Liver (tissue), 8 donors: ENCODE measurements at regions not wholly inside any gene's neighbourhood (a gene's known extent, or its start where the extent isn't known, plus 50 kb on each side); places are given as distances from the start of the nearest gene placed in this dataset.

ENCODE experiments used
- DNase-seq: peaks from one replicate; pipeline ENCODE4 v3.0.0-alpha.2; 2017; ENCODE audit warnings: low spot score
- H3K27ac ChIP-seq, 2 donors: one replicate each; pipeline ENCODE4 v1.7.0; 2013; ENCODE audit warnings: inconsistent platforms in 2 of 2, low read length in 2 of 2, control low read depth in 1 of 2, low read depth in 1 of 2, mild to moderate bottlenecking in 1 of 2
- H3K27me3 ChIP-seq, 4 donors: one replicate each; pipeline versions ENCODE4 v1.6.1 to v1.7.0; 2013; ENCODE audit warnings: low read length in 3 of 4, inconsistent platforms in 1 of 4, mild to moderate bottlenecking in 1 of 4, moderate library complexity in 1 of 4; ENCODE audit not compliant: control insufficient read depth in 4 of 4, insufficient read depth in 4 of 4
- H3K36me3 ChIP-seq, 4 donors: one replicate each; pipeline versions ENCODE4 v1.6.1 to v1.7.0; 2013; ENCODE audit warnings: low read length in 3 of 4, mild to moderate bottlenecking in 3 of 4, low read depth in 1 of 4, moderate library complexity in 1 of 4; ENCODE audit not compliant: control insufficient read depth in 4 of 4, insufficient read depth in 3 of 4
- H3K4me1 ChIP-seq, 4 donors: one replicate each; pipeline versions ENCODE4 v1.6.1 to v1.7.0; 2013; ENCODE audit warnings: low read length in 3 of 4, mild to moderate bottlenecking in 3 of 4, moderate library complexity in 1 of 4; ENCODE audit not compliant: control insufficient read depth in 4 of 4, insufficient read depth in 4 of 4
- H3K4me3 ChIP-seq, 3 donors: one replicate each; pipeline versions ENCODE4 v1.6.1 to v1.7.0; 2013; ENCODE audit warnings: low read length in 3 of 3, control low read depth in 1 of 3, low read depth in 1 of 3, mild to moderate bottlenecking in 1 of 3
- H3K9ac ChIP-seq, 2 donors: one replicate each; pipeline ENCODE4 v1.7.0; 2013; ENCODE audit warnings: low read length in 2 of 2, mild to moderate bottlenecking in 2 of 2, moderate library complexity in 2 of 2, control low read depth in 1 of 2, low read depth in 1 of 2
- H3K9me3 ChIP-seq, 4 donors: one replicate each; pipeline versions ENCODE4 v1.6.1 to v1.7.0; 2013; ENCODE audit warnings: low read length in 3 of 4; ENCODE audit not compliant: control insufficient read depth in 4 of 4
- ATF3 ChIP-seq: IDR thresholded peaks from 2 replicates; pipeline ENCODE4 v1.6.1; 2016; ENCODE audit warnings: antibody characterized with exemption
- CTCF ChIP-seq: fragments of 150-350 bp; IDR thresholded peaks from 2 replicates; pipeline ENCODE4 v1.5.1; 2017; ENCODE audit warnings: improper control_type of control experiment, low read depth, low read length; ENCODE audit not compliant: missing input control
- EGR1 ChIP-seq, 2 donors: IDR thresholded peaks; 2 replicates each; pipeline ENCODE4 v1.6.1; 2016 to 2018; ENCODE audit warnings: antibody characterized with exemption in 2 of 2, low read depth in 2 of 2
- FOXA1 ChIP-seq: IDR thresholded peaks from 2 replicates; pipeline ENCODE4 v1.6.1; 2016; ENCODE audit warnings: antibody characterized with exemption
- FOXA2 ChIP-seq: IDR thresholded peaks from 2 replicates; pipeline ENCODE4 v1.6.1; 2016; ENCODE audit warnings: antibody characterized with exemption
- GABPA ChIP-seq, 2 donors: IDR thresholded peaks in 1 of 2; conservative IDR thresholded peaks in 1 of 2; 2 replicates each; pipeline ENCODE4 v1.6.1; 2016; ENCODE audit warnings: antibody characterized with exemption in 2 of 2, mild to moderate bottlenecking in 1 of 2, moderate library complexity in 1 of 2
- HNF4A ChIP-seq, 2 donors: conservative IDR thresholded peaks; 2 replicates each; pipeline ENCODE4 v1.6.1; 2016; ENCODE audit warnings: antibody characterized with exemption in 2 of 2, mild to moderate bottlenecking in 2 of 2
- HNF4G ChIP-seq: IDR thresholded peaks from 2 replicates; pipeline ENCODE4 v1.6.1; 2016; ENCODE audit warnings: antibody characterized with exemption
- JUND ChIP-seq, 2 donors: IDR thresholded peaks; 2 replicates each; pipeline ENCODE4 v1.6.1; 2016; ENCODE audit warnings: antibody characterized with exemption in 2 of 2
- MAX ChIP-seq: IDR thresholded peaks from 2 replicates; pipeline ENCODE4 v1.6.1; 2016; ENCODE audit warnings: antibody characterized with exemption
- NR2F2 ChIP-seq: IDR thresholded peaks from 2 replicates; pipeline ENCODE4 v1.6.1; 2016; ENCODE audit warnings: antibody characterized with exemption
- RAD21 ChIP-seq, 2 donors: IDR thresholded peaks; 2 replicates each; pipeline ENCODE4 v1.6.1; 2016; ENCODE audit warnings: antibody characterized with exemption in 2 of 2, mild to moderate bottlenecking in 2 of 2
- REST ChIP-seq: IDR thresholded peaks from 2 replicates; pipeline ENCODE4 v1.6.1; 2016; ENCODE audit warnings: antibody characterized with exemption, mild to moderate bottlenecking
- RXRA ChIP-seq, 2 donors: IDR thresholded peaks; 2 replicates each; pipeline ENCODE4 v1.6.1; 2017 to 2018; ENCODE audit warnings: antibody characterized with exemption in 2 of 2, mild to moderate bottlenecking in 1 of 2
- SP1 ChIP-seq: IDR thresholded peaks from 2 replicates; pipeline ENCODE4 v1.6.1; 2018; ENCODE audit warnings: antibody characterized with exemption, mild to moderate bottlenecking
- TAF1 ChIP-seq: conservative IDR thresholded peaks from 2 replicates; pipeline ENCODE4 v1.6.1; 2016; ENCODE audit warnings: antibody characterized with exemption, mild to moderate bottlenecking
- YY1 ChIP-seq: IDR thresholded peaks from 2 replicates; pipeline ENCODE4 v1.6.1; 2016; ENCODE audit warnings: antibody characterized with exemption, mild to moderate bottlenecking
- ZBTB33 ChIP-seq: IDR thresholded peaks from 2 replicates; pipeline ENCODE4 v1.6.1; 2016; ENCODE audit warnings: antibody characterized with exemption
- WGBS: extraction: QIAGEN DNeasy Blood & Tissue Kit; methylation state at CpG from one replicate; pipeline ENCODE4 v1.1.7; 2013; 5-methylcytosine and 5-hydroxymethylcytosine counted together
- donor health status: healthy.
- donor health status: healthy.
- donor health status: healthy.
- donor health status: healthy.
- donor health status: healthy.

- Histone ChIP-seq H3K27me3 (no peaks in the 10 kb centered on the region), H3K27ac (no peak overlapping the region), H3K4me1 (no peaks in the 10 kb centered on the region), H3K9me3 (no peaks in the 10 kb centered on the region), H3K9ac (no peak overlapping the region), H3K4me3 (no peak overlapping the region), H3K36me3 (no peaks in the 10 kb centered on the region)
- WGBS: 83% methylated on average over 5 of the region's 5 CpGs
- DNase-seq: no peak
- TF ChIP-seq HNF4A (conservative IDR thresholded peaks at IDR 0.05) (no peak), GABPA (IDR thresholded peaks at IDR 0.05 in 1 of 2, conservative IDR thresholded peaks at IDR 0.05 in 1 of 2) (no peak), SP1 (no peak), ATF3 (no peak), MAX (no peak), EGR1 (IDR thresholded peaks at IDR 0.05; ENCODE audit: low read depth in 2 of 2) (no peak), JUND (IDR thresholded peaks at IDR 0.05) (no peak)
Observed at GRCh38 chr2:217105733-217106649, 246.1 kb upstream of the TNP1 start.

GRCh38 chr2:217103752-217104545 lies 244.1 kb upstream of the TNP1 start:
- WGBS: 81% methylated on average over 4 of the region's 4 CpGs
- H3K27me3 ChIP-seq: no peaks in the 10 kb centered on the region
- no peaks in the 10 kb centered on the region for H3K4me1 ChIP-seq
- no peak overlapping the region for H3K4me3 ChIP-seq
- no peak overlapping the region for H3K9ac ChIP-seq
- H3K27ac ChIP-seq: no peak overlapping the region
- TF ChIP-seq EGR1 (IDR thresholded peaks at IDR 0.05; ENCODE audit: low read depth in 2 of 2) (no peak), RAD21 (IDR thresholded peaks at IDR 0.05) (no peak), ATF3 (no peak), NR2F2 (no peak), FOXA1 (no peak), YY1 (no peak), HNF4G (no peak), MAX (no peak), CTCF (no peak), RXRA (IDR thresholded peaks at IDR 0.05) (no peak), FOXA2 (no peak), ZBTB33 (no peak), HNF4A (conservative IDR thresholded peaks at IDR 0.05) (no peak), TAF1 (no peak), GABPA (IDR thresholded peaks at IDR 0.05 in 1 of 2, conservative IDR thresholded peaks at IDR 0.05 in 1 of 2) (no peak), JUND (IDR thresholded peaks at IDR 0.05) (no peak), REST (no peak)
- H3K36me3 ChIP-seq: no peaks in the 10 kb centered on the region
- no peaks in the 10 kb centered on the region for H3K9me3 ChIP-seq
- DNase-seq: no peak
